H1 (cell line): ENCODE measurements at regions not wholly inside any gene's neighbourhood (a gene's known extent, or its start where the extent isn't known, plus 50 kb on each side); places are given as distances from the start of the nearest gene placed in this dataset.

Source experiments
- CTCF ChIA-PET: fragments of 300-600 bp; sonication (Branson Sonifier 250); formaldehyde crosslinking; loops from one replicate; lab custom pipeline; 2021; ENCODE audit not compliant: partially characterized antibody; lab: Charles Lee
- POLR2A ChIA-PET: fragments of 300-600 bp; sonication (Branson Sonifier 250); formaldehyde crosslinking; loops from one replicate; lab custom pipeline; 2021; ENCODE audit warnings: inconsistent platforms; ENCODE audit not compliant: partially characterized antibody; lab: Charles Lee
- DNase-seq, 2 experiments: peaks; one replicate each; pipeline versions ENCODE4 v3.0.0 to v3.0.0-alpha.2; 2010 to 2022; ENCODE audit warnings: low spot score in 2 of 2, low read depth in 1 of 2, mixed read lengths in 1 of 2
- FAIRE-seq: peaks from 2 replicates; lab custom pipeline; 2011; peaks lifted over from hg19 to GRCh38; lab: Jason Lieb, UNC
- H2AFZ ChIP-seq: 2 replicates; pipeline ENCODE4 v1.8.1; 2012; ENCODE audit warnings: low read length, inconsistent platforms
- H2AK5ac ChIP-seq: 2 replicates; pipeline ENCODE4 v1.6.1; 2013; ENCODE audit warnings: low read depth, low read length
- H2BK120ac ChIP-seq: replicated peaks from 2 replicates; pipeline ENCODE3; 2013; ENCODE audit warnings: low read depth, low read length, inconsistent platforms
- H2BK12ac ChIP-seq: 2 replicates; pipeline ENCODE4 v1.6.1; 2013; ENCODE audit warnings: low read depth, low read length
- H2BK15ac ChIP-seq: 2 replicates; pipeline ENCODE4 v1.6.1; 2013; ENCODE audit warnings: low read length
- H2BK20ac ChIP-seq: 2 replicates; pipeline ENCODE4 v1.6.1; 2013; ENCODE audit warnings: low read length
- H2BK5ac ChIP-seq: 2 replicates; pipeline ENCODE4 v1.6.1; 2013; ENCODE audit warnings: low read depth, low read length
- H3K14ac ChIP-seq: 2 replicates; pipeline ENCODE4 v1.6.1; 2013; ENCODE audit warnings: inconsistent platforms; ENCODE audit not compliant: insufficient read length
- H3K18ac ChIP-seq: 2 replicates; pipeline ENCODE4 v1.6.1; 2013; ENCODE audit warnings: low read length; ENCODE audit errors: extremely low read depth
- H3K23ac ChIP-seq: 2 replicates; pipeline ENCODE4 v1.6.1; 2013; ENCODE audit warnings: inconsistent platforms; ENCODE audit not compliant: insufficient read length
- H3K23me2 ChIP-seq: 2 replicates; pipeline ENCODE4 v1.6.1; 2013; ENCODE audit warnings: low read depth, low read length
- H3K27ac ChIP-seq: 2 replicates; pipeline ENCODE4 v1.6.1; 2011; ENCODE audit warnings: low read depth, low read length, inconsistent platforms
- H3K27me3 ChIP-seq, 4 experiments: replicated peaks in 1 of 4; 1 replicate in 1 of 4; 2 replicates in 3 of 4; pipeline versions ENCODE4 v1.6.1 to v1.8.1; 2011 to 2013; ENCODE audit warnings: low read length in 3 of 4, mild to moderate bottlenecking in 3 of 4, inconsistent platforms in 2 of 4, mixed read lengths in 2 of 4, moderate library complexity in 1 of 4; ENCODE audit not compliant: control insufficient read depth in 3 of 4, insufficient read depth in 3 of 4; ENCODE audit errors: extremely low read depth in 1 of 4
- H3K36me3 ChIP-seq, 4 experiments: 2 replicates each; pipeline versions ENCODE4 v1.6.1 to v1.8.1; 2011 to 2013; ENCODE audit warnings: mild to moderate bottlenecking in 4 of 4, low read length in 3 of 4, moderate library complexity in 2 of 4, control low read depth in 1 of 4, inconsistent platforms in 1 of 4; ENCODE audit not compliant: insufficient read depth in 4 of 4, control insufficient read depth in 2 of 4
- H3K4ac ChIP-seq: replicated peaks from 2 replicates; pipeline ENCODE3; 2013; ENCODE audit warnings: low read length, low read depth, mixed read lengths, inconsistent platforms; ENCODE audit not compliant: insufficient read length
- H3K4me1 ChIP-seq, 4 experiments: replicated peaks in 1 of 4; 1 replicate in 1 of 4; 2 replicates in 3 of 4; pipeline versions ENCODE4 v1.6.1 to v1.8.1; 2011 to 2013; ENCODE audit warnings: low read length in 3 of 4, inconsistent platforms in 2 of 4, mixed read lengths in 1 of 4; ENCODE audit not compliant: insufficient read depth in 4 of 4, control insufficient read depth in 3 of 4
- H3K4me2 ChIP-seq, 2 experiments: 2 replicates each; pipeline versions ENCODE4 v1.6.1 to v1.8.1; 2011 to 2013; ENCODE audit warnings: low read depth in 2 of 2, low read length in 2 of 2, control low read depth in 1 of 2, inconsistent platforms in 1 of 2, mild to moderate bottlenecking in 1 of 2; ENCODE audit not compliant: insufficient read depth in 1 of 2
- H3K4me3 ChIP-seq, 4 experiments: fragments of 200-600, 300-600 bp in 1 of 4; sonication (generic), shearing (Covaris generic), sonication (Bioruptor Twin) in 1 of 4; 2 replicates each; pipeline versions ENCODE4 v1.5.1 to v1.8.1; 2011 to 2016; ENCODE audit warnings: low read length in 4 of 4, low read depth in 3 of 4, control low read depth in 2 of 4, inconsistent platforms in 2 of 4, mild to moderate bottlenecking in 2 of 4, mixed read lengths in 1 of 4, moderate library complexity in 1 of 4; ENCODE audit not compliant: insufficient read depth in 2 of 4; ENCODE audit errors: extremely low read depth in 1 of 4
- H3K56ac ChIP-seq: replicated peaks from 2 replicates; pipeline ENCODE3; 2013; ENCODE audit warnings: low read depth, mild to moderate bottlenecking, mixed read lengths, low read length, inconsistent platforms; ENCODE audit not compliant: insufficient read length
- H3K79me1 ChIP-seq: 2 replicates; pipeline ENCODE4 v1.6.1; 2013; ENCODE audit warnings: low read depth, low read length, control low read depth
- H3K79me2 ChIP-seq, 2 experiments: 2 replicates each; pipeline versions ENCODE4 v1.6.1 to v1.8.1; 2012 to 2013; ENCODE audit warnings: low read length in 2 of 2, mild to moderate bottlenecking in 2 of 2, inconsistent platforms in 1 of 2; ENCODE audit not compliant: insufficient read depth in 2 of 2, control insufficient read depth in 1 of 2
- H3K9ac ChIP-seq, 4 experiments: replicated peaks in 1 of 4; 1 replicate in 1 of 4; 2 replicates in 3 of 4; pipeline versions ENCODE4 v1.6.1 to v1.8.1; 2011 to 2013; ENCODE audit warnings: low read depth in 3 of 4, low read length in 3 of 4, control low read depth in 2 of 4, mild to moderate bottlenecking in 2 of 4, moderate library complexity in 2 of 4, inconsistent platforms in 1 of 4; ENCODE audit errors: extremely low read depth in 1 of 4
- H3K9me3 ChIP-seq, 2 experiments: 2 replicates each; pipeline versions ENCODE4 v1.6.1 to v1.8.1; 2012 to 2013; ENCODE audit warnings: mild to moderate bottlenecking in 2 of 2, moderate library complexity in 2 of 2, control low read depth in 1 of 2, inconsistent platforms in 1 of 2, low read depth in 1 of 2, low read length in 1 of 2, mixed read lengths in 1 of 2; ENCODE audit not compliant: insufficient read depth in 2 of 2
- H4K20me1 ChIP-seq, 2 experiments: replicated peaks in 1 of 2; 2 replicates each; pipeline versions ENCODE3 to v1.8.1; 2011 to 2013; ENCODE audit warnings: inconsistent platforms in 2 of 2, low read length in 2 of 2, mild to moderate bottlenecking in 1 of 2; ENCODE audit not compliant: insufficient read depth in 2 of 2, control insufficient read depth in 1 of 2
- H4K5ac ChIP-seq: 2 replicates; pipeline ENCODE4 v1.6.1; 2013; ENCODE audit warnings: low read length, low read depth, mixed read lengths, inconsistent platforms; ENCODE audit not compliant: insufficient read length
- H4K8ac ChIP-seq: 2 replicates; pipeline ENCODE4 v1.8.0; 2013; ENCODE audit warnings: mild to moderate bottlenecking, moderate library complexity, low read length, inconsistent platforms; ENCODE audit not compliant: insufficient read depth; ENCODE audit errors: extremely low read depth
- H4K91ac ChIP-seq: replicated peaks from 2 replicates; pipeline ENCODE3; 2013; ENCODE audit warnings: low read length, mixed read lengths, inconsistent platforms; ENCODE audit not compliant: insufficient read length
- CBX5 ChIP-seq: fragments of 300-800, 300-1000 bp; sonication (generic); IDR thresholded peaks from 2 replicates; pipeline ENCODE4 v1.7.1; 2016; ENCODE audit warnings: antibody characterized with exemption, low read length, low read depth
- CEBPB ChIP-seq: IDR thresholded peaks from 2 replicates; pipeline ENCODE4 v1.6.1; 2012; ENCODE audit warnings: low read depth, low read length
- EGR1 ChIP-seq: IDR thresholded peaks from 2 replicates; pipeline ENCODE4 v1.6.1; 2011; ENCODE audit warnings: low read depth, low read length, borderline replicate concordance
- KDM1A ChIP-seq: fragments of 200-600, 300-600 bp; sonication (generic); IDR thresholded peaks from 2 replicates; pipeline ENCODE4 v1.7.1; 2016; ENCODE audit warnings: mild to moderate bottlenecking, low read length, borderline replicate concordance
- RXRA ChIP-seq: IDR thresholded peaks from 2 replicates; pipeline ENCODE4 v1.6.1; 2011; ENCODE audit warnings: low read depth, mild to moderate bottlenecking, low read length, moderate library complexity; ENCODE audit not compliant: insufficient read depth
- SP1 ChIP-seq: IDR thresholded peaks from 2 replicates; pipeline ENCODE4 v1.6.1; 2011; ENCODE audit warnings: low read depth, low read length
- SP4 ChIP-seq: IDR thresholded peaks from 2 replicates; pipeline ENCODE4 v1.6.1; 2012; ENCODE audit warnings: low read length, inconsistent platforms
- SUZ12 ChIP-seq: fragments of 200-600 bp; sonication (generic); IDR thresholded peaks from 2 replicates; pipeline ENCODE4 v1.6.1; 2012; ENCODE audit warnings: mild to moderate bottlenecking, inconsistent platforms, low read length, moderate library complexity, mixed read lengths
- TAF1 ChIP-seq: IDR thresholded peaks from 2 replicates; pipeline ENCODE4 v1.6.1; 2011; ENCODE audit warnings: mild to moderate bottlenecking, low read depth, low read length
- WGBS, 2 experiments: shearing (Covaris generic) in 1 of 2; methylation state at CpG; one replicate each; pipeline versions ENCODE4 v1.1.6 to v1.1.7; 2013 to 2015; ENCODE audit warnings: low lambda C conversion rate in 2 of 2, mixed read lengths in 2 of 2, inconsistent platforms in 1 of 2, low coverage in 1 of 2, missing lambda C conversion rate in 1 of 2; ENCODE audit not compliant: insufficient replicate concordance in 2 of 2, insufficient coverage in 1 of 2, insufficient read length in 1 of 2; ENCODE audit errors: extremely low coverage in 1 of 2, missing lambda C conversion rate in 1 of 2; 5-methylcytosine and 5-hydroxymethylcytosine counted together

DNA sequence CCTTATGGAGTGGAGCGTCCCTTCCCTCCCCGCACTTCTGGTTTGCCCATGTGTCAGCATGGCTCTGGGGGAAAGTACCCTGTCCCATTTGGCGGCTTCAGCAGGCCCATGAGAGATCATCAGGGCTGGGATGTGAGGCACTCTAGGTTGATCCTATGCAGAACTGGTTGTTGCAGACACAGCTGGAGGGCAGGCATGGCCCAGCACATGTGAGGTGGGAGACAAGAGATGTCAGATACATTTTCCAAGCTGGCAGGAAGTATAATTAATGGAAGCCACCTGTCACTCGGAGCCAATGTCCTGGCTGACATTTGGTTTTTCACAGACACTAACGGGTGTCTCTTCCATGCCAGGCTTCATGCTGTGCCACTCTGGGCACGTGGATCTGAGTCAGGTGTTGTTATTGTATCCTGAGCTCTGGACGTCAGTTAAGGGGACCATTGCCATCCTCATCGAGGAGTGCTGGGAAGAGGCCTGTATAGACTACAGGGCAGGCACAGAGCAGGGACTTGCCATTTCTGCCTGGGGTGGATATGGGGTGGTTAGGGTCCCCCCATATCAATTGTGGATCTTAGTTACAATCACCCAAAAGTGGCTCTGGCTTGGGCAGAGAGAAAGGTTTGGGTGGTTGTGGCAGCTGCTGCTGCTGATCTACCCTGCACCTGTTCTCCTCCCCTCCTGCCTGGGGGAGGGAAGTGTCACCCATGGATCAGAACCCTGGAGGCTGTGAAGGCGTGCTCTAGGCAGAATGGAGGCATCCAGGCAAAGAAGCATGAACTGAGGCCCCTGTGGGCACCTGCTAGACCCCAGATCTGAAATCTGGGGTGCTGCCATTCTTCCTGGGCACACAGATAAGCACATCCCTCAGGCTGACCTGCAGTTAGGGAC is 140.7 kb downstream of the FBLN2 start:
- Histone ChIP-seq H3K56ac (no peak overlapping the region), H4K8ac (no peak overlapping the region), H3K9ac (no peak overlapping the region), H3K4me1 (peaks cover 2 to 15% (median 8%) of the 10 kb centered on the region in 4 experiments; a peak in 6 of 7 replicates), H3K4ac (no peak overlapping the region), H3K27me3 (peaks cover 0 to 2% (median under 1%) of the 10 kb centered on the region in 4 experiments; a peak in 3 of 7 replicates), H2BK15ac (no peak overlapping the region), H3K18ac (no peak overlapping the region), H3K27ac (no peak overlapping the region), H2AFZ (no peak overlapping the region), H3K4me2 (no peak overlapping the region), H2BK120ac (no peak overlapping the region), H3K36me3 (no peaks in the 10 kb centered on the region), H4K20me1 (no peaks in the 10 kb centered on the region), H3K9me3 (no peaks in the 10 kb centered on the region), H3K23ac (no peak overlapping the region), H3K79me1 (no peaks in the 10 kb centered on the region), H4K91ac (no peak overlapping the region), H3K4me3 (no peak overlapping the region), H4K5ac (no peak overlapping the region), H3K23me2 (no peaks in the 10 kb centered on the region), H3K14ac (no peak overlapping the region), H2BK5ac (no peak overlapping the region), H2AK5ac (no peak overlapping the region), H2BK20ac (no peak overlapping the region), H2BK12ac (no peak overlapping the region), H3K79me2 (no peaks in the 10 kb centered on the region)
- DNase-seq, result no peak
- WGBS, 2 experiments, result 83% methylated on average over 9 of the region's 9 CpGs; no CpG with 5 or more reads in 1 of the 2 experiments
- no peak for FAIRE-seq
- ChIA-PET CTCF (interaction anchor here (1.1 to 6.2 kb wide), 7 partner anchors 10 to 195 kb away, joined by 3 to 58 read pairs (median 10); no protein-coding TSS in a partner anchor), POLR2A (interaction anchor here (1.5 kb wide), 1 partner anchor 36 kb away, joined by 3 read pairs; no protein-coding TSS in a partner anchor)
- TF ChIP-seq TAF1 (no peak), SP1 (no peak), CBX5 (no peak), KDM1A (no peak), SP4 (no peak), RXRA (no peak), SUZ12 (no peak), CEBPB (no peak), EGR1 (no peak)
